Caco-2 (cell line): ENCODE measurements at regions not wholly inside any gene's neighbourhood (a gene's known extent, or its start where the extent isn't known, plus 50 kb on each side); places are given as distances from the start of the nearest gene placed in this dataset.
A peak's percentile ranks its signal among the peaks of the same experiment; 100 is the strongest.

ENCODE experiments used
- BruUV-seq: library from RNA; stranded (reverse); fragments of 400-500 nt; replicated peaks from 2 replicates; lab custom pipeline; 2021; lab: Mats Ljungman, UMichigan
- CTCF ChIA-PET: fragments of 300-600 bp; sonication (Branson Sonifier 250); formaldehyde crosslinking; loops from one replicate; lab custom pipeline; 2022; ENCODE audit warnings: antibody characterized with exemption; lab: Charles Lee
- POLR2A ChIA-PET: fragments of 300-600 bp; sonication (Branson Sonifier 250); formaldehyde crosslinking; loops from one replicate; lab custom pipeline; 2022; ENCODE audit warnings: antibody characterized with exemption; lab: Charles Lee
- DNase-seq, 2 experiments: peaks; one replicate each; pipeline versions ENCODE4 v3.0.0 to v3.0.0-alpha.2; 2020 to 2022
- H3K27me3 ChIP-seq: replicated peaks from 2 replicates; pipeline ENCODE4 v1.6.0; 2011; ENCODE audit warnings: low read length; ENCODE audit not compliant: control insufficient read depth, insufficient read depth
- H3K36me3 ChIP-seq: 2 replicates; pipeline ENCODE4 v1.5.1; 2011; ENCODE audit warnings: low read length; ENCODE audit not compliant: control insufficient read depth, insufficient read depth
- H3K4me1 ChIP-seq: fragments of 250-450 bp; sonication (Bioruptor Pico); 2 replicates; pipeline ENCODE4 v1.5.1; 2020; ENCODE audit warnings: mild to moderate bottlenecking
- H3K4me3 ChIP-seq: 2 replicates; pipeline ENCODE4 v1.5.1; 2011; ENCODE audit warnings: low read depth, mild to moderate bottlenecking, control low read depth, low read length
- H3K9me3 ChIP-seq: fragments of 250-450 bp; sonication (Bioruptor Pico); 2 replicates; pipeline ENCODE4 v1.5.1; 2020; ENCODE audit warnings: mild to moderate bottlenecking, moderate library complexity
- H3K27ac Mint-ChIP-seq: one replicate; pipeline ENCODE4 v1.8.0; 2022; ENCODE audit warnings: mixed read lengths; ENCODE audit not compliant: unreplicated experiment
- H3K27me3 Mint-ChIP-seq: one replicate; pipeline ENCODE4 v1.8.0; 2022; ENCODE audit warnings: mixed read lengths; ENCODE audit not compliant: insufficient read depth, unreplicated experiment
- H3K36me3 Mint-ChIP-seq: one replicate; pipeline ENCODE4 v1.8.0; 2022; ENCODE audit warnings: mild to moderate bottlenecking, mixed read lengths; ENCODE audit not compliant: insufficient read depth, unreplicated experiment
- H3K4me1 Mint-ChIP-seq: one replicate; pipeline ENCODE4 v1.8.0; 2022; ENCODE audit warnings: low read depth, mixed read lengths; ENCODE audit not compliant: unreplicated experiment
- H3K4me3 Mint-ChIP-seq: one replicate; pipeline ENCODE4 v1.8.0; 2022; ENCODE audit warnings: mild to moderate bottlenecking, moderate library complexity, mixed read lengths; ENCODE audit not compliant: unreplicated experiment
- H3K9me3 Mint-ChIP-seq: one replicate; pipeline ENCODE4 v1.8.0; 2022; ENCODE audit warnings: mixed read lengths; ENCODE audit not compliant: unreplicated experiment
- intact Hi-C: fragments of 100-400 bp; cut with micrococcal nuclease; formaldehyde crosslinking; loops from one replicate; pipeline ENCODE4 v1.10.0; 2022; ENCODE audit not compliant: unreplicated experiment
- TF ChIP-seq, protein P1 (sequence below), 2 experiments: fragments of 200-600 bp in 1 of 2; IDR thresholded peaks; 1 replicate in 1 of 2; 2 replicates in 1 of 2; pipeline versions ENCODE4 v1.5.1 to v1.8.0; 2011 to 2022; ENCODE audit warnings: antibody characterized with exemption in 1 of 2, control low read depth in 1 of 2, inconsistent platforms in 1 of 2, low read depth in 1 of 2, low read length in 1 of 2, mild to moderate bottlenecking in 1 of 2, moderate library complexity in 1 of 2; ENCODE audit not compliant: insufficient read depth in 1 of 2, severe bottlenecking in 1 of 2, unreplicated experiment in 1 of 2

DNA sequence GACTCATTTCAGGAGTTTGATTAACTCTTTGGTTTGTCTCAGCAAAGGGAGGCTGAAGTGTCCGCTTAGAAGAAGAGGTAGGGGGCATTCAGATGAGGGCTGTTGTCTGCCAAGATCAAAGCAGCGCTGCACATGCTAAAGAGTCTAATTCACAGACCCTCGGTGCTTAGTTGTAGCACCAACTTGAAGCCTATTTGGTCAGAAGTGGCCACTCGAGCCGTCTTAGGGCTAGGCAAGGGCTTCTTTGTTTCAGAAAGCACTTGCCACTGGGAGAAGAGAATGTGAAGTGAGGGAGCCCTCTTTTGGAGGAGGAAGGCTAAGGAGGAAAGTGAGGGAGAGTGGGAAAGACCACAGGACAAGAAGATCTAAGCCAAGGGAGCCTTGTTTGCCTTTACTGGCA is 313.4 kb upstream of the TMTC4 start:
- H3K36me3 ChIP-seq = no peaks in the 10 kb centered on the region
- no TSS peak for BruUV-seq
- DNase-seq = peak in 1 of 2 experiments; percentile 12
- TF ChIP-seq, protein P1, sequence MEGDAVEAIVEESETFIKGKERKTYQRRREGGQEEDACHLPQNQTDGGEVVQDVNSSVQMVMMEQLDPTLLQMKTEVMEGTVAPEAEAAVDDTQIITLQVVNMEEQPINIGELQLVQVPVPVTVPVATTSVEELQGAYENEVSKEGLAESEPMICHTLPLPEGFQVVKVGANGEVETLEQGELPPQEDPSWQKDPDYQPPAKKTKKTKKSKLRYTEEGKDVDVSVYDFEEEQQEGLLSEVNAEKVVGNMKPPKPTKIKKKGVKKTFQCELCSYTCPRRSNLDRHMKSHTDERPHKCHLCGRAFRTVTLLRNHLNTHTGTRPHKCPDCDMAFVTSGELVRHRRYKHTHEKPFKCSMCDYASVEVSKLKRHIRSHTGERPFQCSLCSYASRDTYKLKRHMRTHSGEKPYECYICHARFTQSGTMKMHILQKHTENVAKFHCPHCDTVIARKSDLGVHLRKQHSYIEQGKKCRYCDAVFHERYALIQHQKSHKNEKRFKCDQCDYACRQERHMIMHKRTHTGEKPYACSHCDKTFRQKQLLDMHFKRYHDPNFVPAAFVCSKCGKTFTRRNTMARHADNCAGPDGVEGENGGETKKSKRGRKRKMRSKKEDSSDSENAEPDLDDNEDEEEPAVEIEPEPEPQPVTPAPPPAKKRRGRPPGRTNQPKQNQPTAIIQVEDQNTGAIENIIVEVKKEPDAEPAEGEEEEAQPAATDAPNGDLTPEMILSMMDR (IDR thresholded peaks at IDR 0.05; ENCODE audit: insufficient read depth in 1 of 2, low read depth in 1 of 2, low read length in 1 of 2, severe bottlenecking in 1 of 2, unreplicated experiment in 1 of 2) = peak in 1 of 2 experiments; percentile 4
- intact Hi-C loops = loop anchor here (1.0 to 2.0 kb wide), 3 partner anchors 267 to 415 kb away; no protein-coding TSS in a partner anchor
- H3K4me1 Mint-ChIP-seq = no peaks in the 10 kb centered on the region
- peaks cover 14% of the 10 kb centered on the region for H3K9me3 Mint-ChIP-seq
- POLR2A ChIA-PET = no interaction called here
- no peaks in the 10 kb centered on the region for H3K36me3 Mint-ChIP-seq
- H3K27ac Mint-ChIP-seq = no peak overlapping the region
- CTCF ChIA-PET = no interaction called here
- no peaks in the 10 kb centered on the region for H3K9me3 ChIP-seq
- no peaks in the 10 kb centered on the region for H3K27me3 Mint-ChIP-seq
- no peaks in the 10 kb centered on the region for H3K4me1 ChIP-seq
- no peak overlapping the region for H3K4me3 ChIP-seq
- H3K27me3 ChIP-seq = no peaks in the 10 kb centered on the region
- H3K4me3 Mint-ChIP-seq = no peak overlapping the region

DNA sequence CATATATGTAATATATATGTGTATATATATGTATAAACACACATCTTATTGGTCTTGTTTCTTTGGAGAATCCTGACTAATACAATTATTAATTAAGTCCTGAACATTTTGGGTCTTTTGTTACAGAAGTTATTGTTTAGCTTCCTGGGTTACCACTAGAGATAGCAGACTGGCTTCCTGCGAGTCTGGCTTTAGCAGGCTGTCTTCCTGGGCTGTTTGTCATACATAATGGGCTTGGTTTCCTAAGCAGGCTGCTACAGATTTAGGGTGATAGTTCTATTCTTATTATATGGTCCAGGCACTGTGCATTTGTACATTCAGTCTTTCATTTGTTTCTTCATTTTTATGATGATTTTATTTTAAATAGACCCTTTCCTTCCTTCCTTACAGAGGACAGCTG is 312.0 kb upstream of the TMTC4 start:
- Mint-ChIP-seq H3K9me3 (peaks cover 5% of the 10 kb centered on the region), H3K4me3 (no peak overlapping the region), H3K36me3 (no peaks in the 10 kb centered on the region), H3K4me1 (no peaks in the 10 kb centered on the region), H3K27ac (no peak overlapping the region), H3K27me3 (peaks cover under 1% of the 10 kb centered on the region)
- CTCF ChIA-PET = no interaction called here
- no peaks in the 10 kb centered on the region for H3K36me3 ChIP-seq
- H3K4me3 ChIP-seq = no peak overlapping the region
- no TSS peak for BruUV-seq
- no peaks in the 10 kb centered on the region for H3K9me3 ChIP-seq
- no peak for DNase-seq
- TF ChIP-seq, protein P1 (IDR thresholded peaks at IDR 0.05; ENCODE audit: insufficient read depth in 1 of 2, low read depth in 1 of 2, low read length in 1 of 2, severe bottlenecking in 1 of 2, unreplicated experiment in 1 of 2) = no peak
- intact Hi-C loops = no loop called here
- no peaks in the 10 kb centered on the region for H3K4me1 ChIP-seq
- POLR2A ChIA-PET = no interaction called here
- no peaks in the 10 kb centered on the region for H3K27me3 ChIP-seq

DNA sequence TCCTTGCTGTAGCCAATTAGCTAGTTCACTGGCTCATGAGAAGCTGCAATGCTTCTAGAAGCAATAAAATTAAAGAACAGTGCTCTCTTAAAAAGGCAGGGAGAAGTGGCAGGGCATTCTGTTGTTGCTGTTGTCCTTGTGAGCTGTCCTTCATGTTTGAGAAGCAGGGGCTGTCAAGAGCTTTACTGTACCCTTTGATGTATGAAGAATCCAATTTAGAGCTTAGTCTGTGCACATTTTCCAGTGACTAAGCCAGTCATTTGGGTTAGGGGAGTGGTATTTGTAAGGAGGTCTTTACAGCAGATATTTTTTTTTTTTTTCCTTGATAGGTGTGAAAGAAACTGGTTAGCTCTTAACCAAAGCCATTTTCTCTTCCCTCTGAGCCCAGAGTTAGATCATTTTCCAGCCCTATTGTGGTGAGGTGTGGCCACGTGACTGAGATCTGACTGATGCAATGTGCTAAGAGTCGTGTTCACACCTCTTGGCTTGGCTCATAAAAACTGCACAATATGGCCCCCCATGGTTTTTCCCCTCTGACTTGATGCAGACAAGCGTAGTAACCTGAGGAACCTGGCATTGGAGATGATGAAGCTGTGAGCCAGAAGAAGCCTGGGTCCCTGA is 309.6 kb upstream of the TMTC4 start:
- Mint-ChIP-seq H3K27ac (no peak overlapping the region), H3K9me3 (no peaks in the 10 kb centered on the region), H3K27me3 (peaks cover 5% of the 10 kb centered on the region), H3K4me1 (no peaks in the 10 kb centered on the region), H3K36me3 (no peaks in the 10 kb centered on the region), H3K4me3 (no peak overlapping the region)
- H3K9me3 ChIP-seq = no peaks in the 10 kb centered on the region
- no peaks in the 10 kb centered on the region for H3K4me1 ChIP-seq
- POLR2A ChIA-PET = no interaction called here
- no peaks in the 10 kb centered on the region for H3K36me3 ChIP-seq
- BruUV-seq = no TSS peak
- TF ChIP-seq, protein P1 (IDR thresholded peaks at IDR 0.05; ENCODE audit: insufficient read depth in 1 of 2, low read depth in 1 of 2, low read length in 1 of 2, severe bottlenecking in 1 of 2, unreplicated experiment in 1 of 2) = no peak
- no peak for DNase-seq
- no peaks in the 10 kb centered on the region for H3K27me3 ChIP-seq
- intact Hi-C loops = no loop called here
- CTCF ChIA-PET = interaction anchor here (0.7 kb wide), 1 partner anchor 418 kb away, joined by 3 read pairs; no protein-coding TSS in a partner anchor
- H3K4me3 ChIP-seq = no peak overlapping the region
